KMS-11 (cell line): ENCODE measurements at regions not wholly inside any gene's neighbourhood (a gene's known extent, or its start where the extent isn't known, plus 50 kb on each side); places are given as distances from the start of the nearest gene placed in this dataset.

Experiments
- H2AFZ ChIP-seq: fragments of 200-600 bp; sonication (generic); 2 replicates; pipeline ENCODE4 v1.6.1; 2016; ENCODE audit warnings: antibody characterized with exemption, mixed run types, low read depth
- H3K27ac ChIP-seq: fragments of 200-600 bp; sonication (generic); 2 replicates; pipeline ENCODE4 v1.6.1; 2016; ENCODE audit warnings: mild to moderate bottlenecking, mixed run types
- H3K27me3 ChIP-seq: fragments of 200-600 bp; sonication (generic); 2 replicates; pipeline ENCODE4 v1.6.1; 2017; ENCODE audit warnings: mild to moderate bottlenecking, low read depth, mixed run types, moderate library complexity; ENCODE audit not compliant: insufficient read depth
- H3K36me3 ChIP-seq: fragments of 200-600 bp; sonication (generic); 2 replicates; pipeline ENCODE4 v1.6.1; 2017; ENCODE audit warnings: mild to moderate bottlenecking, mixed run types; ENCODE audit not compliant: insufficient read depth
- H3K4me1 ChIP-seq: fragments of 200-600 bp; sonication (generic); 2 replicates; pipeline ENCODE4 v1.6.1; 2016; ENCODE audit warnings: mild to moderate bottlenecking, low read depth, mixed run types; ENCODE audit not compliant: poor library complexity, severe bottlenecking
- H3K4me2 ChIP-seq: fragments of 200-600 bp; sonication (generic); 2 replicates; pipeline ENCODE4 v1.7.0; 2016; ENCODE audit warnings: mild to moderate bottlenecking, mixed run types
- H3K4me3 ChIP-seq: fragments of 200-600 bp; sonication (generic); IDR thresholded peaks from 2 replicates; pipeline ENCODE4 v1.6.1; 2017; ENCODE audit warnings: low read depth, low read length, mixed read lengths; ENCODE audit not compliant: insufficient read depth
- H3K79me2 ChIP-seq: fragments of 200-600 bp; sonication (generic); 2 replicates; pipeline ENCODE4 v1.6.1; 2016; ENCODE audit warnings: low read depth, mixed run types; ENCODE audit not compliant: insufficient read depth
- H3K9ac ChIP-seq: fragments of 200-600 bp; sonication (generic); 2 replicates; pipeline ENCODE4 v1.6.1; 2016; ENCODE audit warnings: mild to moderate bottlenecking, mixed run types
- H4K20me1 ChIP-seq: fragments of 200-600 bp; sonication (generic); 2 replicates; pipeline ENCODE4 v1.6.1; 2016; ENCODE audit warnings: mild to moderate bottlenecking, mixed run types; ENCODE audit not compliant: insufficient read depth
- CTCF ChIP-seq: fragments of 200-600 bp; sonication (generic); conservative IDR thresholded peaks from 2 replicates; pipeline ENCODE4 v1.6.1; 2017; ENCODE audit warnings: low read depth, mild to moderate bottlenecking, antibody characterized with exemption, low read length, moderate library complexity, mixed read lengths

DNA sequence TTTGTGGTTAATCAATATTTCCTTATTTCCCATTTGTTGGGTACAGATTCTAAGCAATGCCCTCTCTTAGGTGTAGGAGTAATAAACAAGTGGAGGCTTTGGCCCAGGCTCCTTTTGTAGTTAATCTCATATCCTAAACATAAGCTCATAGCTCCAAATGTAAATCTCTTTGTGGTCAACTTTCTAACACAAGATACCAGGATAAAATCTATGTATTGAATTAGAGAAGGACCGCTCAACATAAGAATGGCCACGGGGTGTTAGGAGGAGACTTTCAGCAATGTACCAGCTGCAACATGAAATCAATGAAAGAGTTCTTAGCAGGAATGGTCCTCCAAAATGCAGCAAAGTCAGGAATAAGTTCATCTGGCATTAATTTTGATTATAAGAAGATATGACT, 334.5 kb upstream of the ITGA1 start:
- Histone ChIP-seq H3K4me1 (no peaks in the 10 kb centered on the region), H3K4me3 (no peak overlapping the region), H3K27me3 (no peaks in the 10 kb centered on the region), H3K79me2 (no peaks in the 10 kb centered on the region), H3K27ac (no peak overlapping the region), H3K9ac (no peak overlapping the region), H4K20me1 (peaks cover 5% of the 10 kb centered on the region; the same call in 1 of the 2 replicates), H2AFZ (no peak overlapping the region), H3K36me3 (no peaks in the 10 kb centered on the region), H3K4me2 (no peak overlapping the region)
- TF ChIP-seq CTCF: no peak

DNA sequence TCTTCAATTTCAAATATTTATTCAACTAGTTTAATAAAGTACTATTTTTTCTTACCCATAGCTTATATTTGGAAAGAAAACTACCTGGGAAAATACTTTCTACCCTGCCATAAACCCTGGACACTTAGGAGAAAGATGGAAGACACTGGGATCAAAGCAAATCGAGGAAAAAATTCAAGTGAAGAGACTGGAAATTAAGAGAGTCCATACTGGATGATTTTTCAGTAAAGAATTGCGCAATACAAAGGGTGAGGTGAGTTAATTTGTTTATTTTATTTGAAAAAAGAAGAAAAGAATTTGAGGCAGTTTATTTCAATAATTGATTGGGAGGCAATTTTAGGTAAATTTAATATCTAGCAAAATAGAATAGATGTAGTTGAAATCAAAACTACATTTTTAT, 331.8 kb upstream of the ITGA1 start:
- Histone ChIP-seq H2AFZ (no peak overlapping the region), H3K36me3 (no peaks in the 10 kb centered on the region), H3K27me3 (no peaks in the 10 kb centered on the region), H3K79me2 (no peaks in the 10 kb centered on the region), H3K9ac (no peak overlapping the region), H3K4me3 (no peak overlapping the region), H4K20me1 (peaks cover 5% of the 10 kb centered on the region; the same call in 1 of the 2 replicates), H3K4me2 (no peak overlapping the region), H3K4me1 (no peaks in the 10 kb centered on the region), H3K27ac (no peak overlapping the region)
- no peak for TF ChIP-seq CTCF

DNA sequence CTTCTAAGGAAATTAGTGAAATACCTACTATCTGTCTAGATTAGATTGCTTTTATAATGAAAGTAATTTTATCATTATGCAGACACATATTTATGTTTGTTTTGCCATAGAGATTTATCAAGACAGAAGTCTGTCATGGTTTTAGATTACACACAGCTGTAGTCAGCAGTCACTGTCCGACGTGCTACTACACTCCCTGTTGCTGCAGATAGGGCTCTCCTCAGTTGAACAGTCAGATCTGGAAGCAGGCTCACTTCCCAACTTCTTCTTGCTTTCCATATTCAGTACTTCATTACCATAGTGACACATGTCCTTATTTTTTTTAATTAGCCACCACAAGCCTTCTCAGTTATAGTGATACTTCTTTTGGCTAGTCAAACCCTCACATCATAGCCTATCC, 329.9 kb upstream of the ITGA1 start:
- H3K4me1 ChIP-seq: no peaks in the 10 kb centered on the region
- H3K4me3 ChIP-seq: no peak overlapping the region
- H3K9ac ChIP-seq: no peak overlapping the region
- no peaks in the 10 kb centered on the region for H3K27me3 ChIP-seq
- H3K4me2 ChIP-seq: no peak overlapping the region
- no peaks in the 10 kb centered on the region for H3K79me2 ChIP-seq
- H3K27ac ChIP-seq: no peak overlapping the region
- H3K36me3 ChIP-seq: no peaks in the 10 kb centered on the region
- H4K20me1 ChIP-seq: peaks cover 5% of the 10 kb centered on the region; the same call in 1 of the 2 replicates
- H2AFZ ChIP-seq: no peak overlapping the region
- no peak for TF ChIP-seq CTCF

DNA sequence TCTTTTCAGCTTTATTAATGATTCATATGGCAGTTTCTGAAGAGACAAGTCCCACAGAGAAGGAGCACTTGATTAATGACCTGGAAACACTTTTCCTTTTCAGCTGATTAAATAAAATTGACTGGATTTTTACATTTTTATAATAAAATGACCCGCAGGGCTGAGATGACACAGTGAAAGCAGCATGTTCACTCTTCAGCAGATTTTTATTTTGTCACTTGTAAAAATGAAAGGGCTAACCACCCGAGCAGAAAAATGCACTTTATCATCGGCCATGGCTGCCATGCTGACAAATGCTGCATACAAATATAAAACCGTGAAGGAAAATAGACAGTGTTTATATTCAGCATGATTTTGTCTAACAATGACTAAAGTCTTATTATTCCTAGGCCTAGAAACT, 321.6 kb upstream of the ITGA1 start:
- Histone ChIP-seq H3K9ac (no peak overlapping the region), H4K20me1 (no peaks in the 10 kb centered on the region), H2AFZ (no peak overlapping the region), H3K36me3 (no peaks in the 10 kb centered on the region), H3K79me2 (no peaks in the 10 kb centered on the region), H3K4me1 (no peaks in the 10 kb centered on the region), H3K27me3 (no peaks in the 10 kb centered on the region), H3K4me2 (no peak overlapping the region), H3K27ac (no peak overlapping the region), H3K4me3 (no peak overlapping the region)
- no peak for TF ChIP-seq CTCF
